Vagina (tissue), 2 donors: ENCODE measurements at regions not wholly inside any gene's neighbourhood (a gene's known extent, or its start where the extent isn't known, plus 50 kb on each side); places are given as distances from the start of the nearest gene placed in this dataset.
"Not testable (repeated sequence)": the region's sequence is repeated elsewhere in the genome, so short reads cannot be mapped to it uniquely, and the experiment has no call there.

Experiments
- DNase-seq, 2 donors: peaks; one replicate each; pipeline ENCODE4 v3.0.0-alpha.2; 2017; ENCODE audit errors: extremely low spot score in 2 of 2
- H3K27ac ChIP-seq: fragments of 200-600 bp; sonication (generic); one replicate; pipeline ENCODE4 v1.5.1; 2019
- H3K27me3 ChIP-seq: fragments of 200-600 bp; sonication (generic); one replicate; pipeline ENCODE4 v1.5.1; 2019
- H3K36me3 ChIP-seq, 2 donors: fragments of 200-600 bp; sonication (generic); one replicate each; pipeline ENCODE4 v1.5.1; 2017 to 2019
- H3K4me1 ChIP-seq: fragments of 200-600 bp; sonication (generic); one replicate; pipeline ENCODE4 v1.5.1; 2019
- H3K4me3 ChIP-seq, 2 donors: fragments of 200-600 bp; sonication (generic); 1 replicate in 1 of 2; 2 replicates in 1 of 2; pipeline ENCODE4 v1.5.1; 2016 to 2019
- H3K9me3 ChIP-seq: fragments of 200-600 bp; sonication (generic); one replicate; pipeline ENCODE4 v1.5.1; 2019
- POLR2A ChIP-seq, 2 donors: fragments of 450-650 bp; IDR thresholded peaks; one replicate each; pipeline ENCODE4 v1.6.1; 2017; ENCODE audit warnings: antibody characterized with exemption in 2 of 2, mild to moderate bottlenecking in 2 of 2, moderate library complexity in 2 of 2
- POLR2AphosphoS5 ChIP-seq, 2 donors: sonication (generic); formaldehyde crosslinking; IDR thresholded peaks; one replicate each; pipeline ENCODE4 v1.9.0; 2017; ENCODE audit warnings: antibody characterized with exemption in 2 of 2, mild to moderate bottlenecking in 2 of 2, low read depth in 1 of 2; ENCODE audit not compliant: insufficient read depth in 1 of 2
- intact Hi-C: fragments of 100-400 bp; cut with DNase I; formaldehyde crosslinking; loops from one replicate; pipeline ENCODE4 v1.15.1; 2023
- TF ChIP-seq, protein P1 (sequence below), 3 experiments: fragments of 450-650 bp in 2 of 3; fragments of 200-600 bp in 1 of 3; sonication (generic) in 1 of 3; IDR thresholded peaks; one replicate each; pipeline ENCODE4 v1.5.1; 2017 to 2019; ENCODE audit warnings: antibody characterized with exemption in 3 of 3, mild to moderate bottlenecking in 2 of 3, moderate library complexity in 2 of 3

DNA sequence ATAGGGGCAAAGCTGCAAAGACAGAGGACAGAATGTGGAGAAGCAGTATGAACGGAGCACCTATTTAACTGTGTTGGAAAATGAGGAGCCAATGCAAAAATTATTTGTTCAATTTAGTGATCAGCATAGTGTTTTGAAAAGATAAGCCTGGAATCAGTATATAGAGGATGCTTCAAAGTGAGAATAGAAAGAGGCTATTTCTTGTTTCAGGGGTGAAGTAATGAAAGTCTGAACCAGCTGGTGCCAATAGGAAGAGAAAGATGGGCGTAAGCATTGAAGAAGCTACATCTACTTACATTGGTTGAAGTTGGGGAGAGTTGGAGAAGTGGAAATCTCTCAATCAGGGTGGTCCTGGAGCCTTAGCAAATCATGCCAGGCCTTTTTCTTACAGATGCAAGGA, 77.3 kb upstream of the SLC38A4 start:
- Histone ChIP-seq H3K9me3 (no peaks in the 10 kb centered on the region), H3K4me3 (no peak overlapping the region), H3K4me1 (peaks cover 4% of the 10 kb centered on the region), H3K27me3 (no peaks in the 10 kb centered on the region), H3K36me3 (no peaks in the 10 kb centered on the region), H3K27ac (no peak overlapping the region)
- TF ChIP-seq, protein P1, sequence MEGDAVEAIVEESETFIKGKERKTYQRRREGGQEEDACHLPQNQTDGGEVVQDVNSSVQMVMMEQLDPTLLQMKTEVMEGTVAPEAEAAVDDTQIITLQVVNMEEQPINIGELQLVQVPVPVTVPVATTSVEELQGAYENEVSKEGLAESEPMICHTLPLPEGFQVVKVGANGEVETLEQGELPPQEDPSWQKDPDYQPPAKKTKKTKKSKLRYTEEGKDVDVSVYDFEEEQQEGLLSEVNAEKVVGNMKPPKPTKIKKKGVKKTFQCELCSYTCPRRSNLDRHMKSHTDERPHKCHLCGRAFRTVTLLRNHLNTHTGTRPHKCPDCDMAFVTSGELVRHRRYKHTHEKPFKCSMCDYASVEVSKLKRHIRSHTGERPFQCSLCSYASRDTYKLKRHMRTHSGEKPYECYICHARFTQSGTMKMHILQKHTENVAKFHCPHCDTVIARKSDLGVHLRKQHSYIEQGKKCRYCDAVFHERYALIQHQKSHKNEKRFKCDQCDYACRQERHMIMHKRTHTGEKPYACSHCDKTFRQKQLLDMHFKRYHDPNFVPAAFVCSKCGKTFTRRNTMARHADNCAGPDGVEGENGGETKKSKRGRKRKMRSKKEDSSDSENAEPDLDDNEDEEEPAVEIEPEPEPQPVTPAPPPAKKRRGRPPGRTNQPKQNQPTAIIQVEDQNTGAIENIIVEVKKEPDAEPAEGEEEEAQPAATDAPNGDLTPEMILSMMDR (IDR thresholded peaks at IDR 0.05), result no peak
- TF ChIP-seq POLR2AphosphoS5 (IDR thresholded peaks at IDR 0.05; ENCODE audit: insufficient read depth in 1 of 2, low read depth in 1 of 2) (no peak), POLR2A (IDR thresholded peaks at IDR 0.05) (no peak)
- no peak for DNase-seq
- intact Hi-C loops, result no loop called here

DNA sequence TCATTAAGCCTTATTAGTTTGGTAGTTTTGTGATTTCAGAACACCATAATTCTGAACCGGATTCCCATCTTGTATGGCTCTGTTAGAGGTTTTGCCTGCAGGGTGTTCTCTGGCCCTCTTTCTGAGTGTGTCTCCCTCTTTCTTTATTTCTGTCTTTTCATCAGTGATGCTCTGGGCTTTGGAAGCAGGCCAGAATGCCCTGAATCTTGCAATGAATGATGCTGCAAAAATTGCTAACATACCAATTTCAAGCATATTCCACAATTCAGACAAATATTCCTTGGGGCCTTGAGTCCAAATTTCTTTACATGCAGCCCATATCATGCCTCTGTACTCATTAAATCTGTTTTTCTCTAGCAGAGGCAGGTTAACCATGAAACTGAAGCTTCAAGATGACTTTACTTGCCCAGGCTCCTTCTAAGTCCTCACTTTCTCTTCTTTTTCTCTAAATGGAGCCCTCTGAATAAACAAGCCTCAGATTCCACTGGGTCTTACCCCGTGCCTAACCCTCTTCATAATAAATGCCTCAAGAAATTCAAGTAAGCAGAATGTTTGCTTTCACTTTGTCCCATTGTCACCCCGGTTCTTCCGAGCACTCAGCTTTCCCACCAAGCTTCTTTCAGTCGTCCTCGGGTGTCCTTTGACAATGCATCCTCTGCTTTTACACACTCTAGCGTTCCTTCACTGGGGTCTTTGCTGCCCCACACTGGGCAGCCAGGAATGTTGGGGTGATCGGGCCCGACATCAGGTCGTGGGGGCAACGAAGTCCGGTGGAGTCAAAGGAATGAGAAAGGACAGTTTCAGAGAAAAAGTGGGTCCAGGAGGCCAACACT, 78.8 kb upstream of the SLC38A4 start:
- Histone ChIP-seq H3K4me3 (no peak overlapping the region), H3K27me3 (no peaks in the 10 kb centered on the region), H3K27ac (no peak overlapping the region), H3K36me3 (no peaks in the 10 kb centered on the region), H3K4me1 (peaks cover 4% of the 10 kb centered on the region), H3K9me3 (no peaks in the 10 kb centered on the region)
- intact Hi-C loops, result no loop called here
- TF ChIP-seq POLR2AphosphoS5 (IDR thresholded peaks at IDR 0.05; ENCODE audit: insufficient read depth in 1 of 2, low read depth in 1 of 2) (no peak), POLR2A (IDR thresholded peaks at IDR 0.05) (no peak)
- TF ChIP-seq, protein P1 (IDR thresholded peaks at IDR 0.05), result no peak
- no peak for DNase-seq

DNA sequence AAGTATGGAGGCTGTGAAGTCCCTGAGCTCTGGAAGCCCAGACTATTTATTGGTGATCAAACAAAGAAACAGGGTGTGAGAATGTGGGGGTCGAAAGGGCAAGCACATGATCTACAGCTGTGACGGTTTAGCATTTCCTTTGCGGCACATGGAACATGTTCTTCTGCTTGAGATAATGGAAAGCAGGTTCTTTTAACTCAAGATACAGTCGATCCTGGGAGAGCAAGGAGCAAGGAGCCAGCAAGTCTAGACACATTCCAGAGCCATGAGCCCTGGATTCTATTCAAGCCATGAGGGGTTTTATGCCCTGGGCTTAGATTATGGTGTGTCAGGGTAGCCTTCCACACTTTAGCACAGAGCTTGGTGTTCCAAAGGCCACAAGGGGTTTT, 79.4 kb upstream of the SLC38A4 start:
- H3K4me3 ChIP-seq, DNase-seq, intact Hi-C loops, H3K27me3 ChIP-seq, H3K27ac ChIP-seq, H3K9me3 ChIP-seq, H3K36me3 ChIP-seq, H3K4me1 ChIP-seq: not testable (repeated sequence)

DNA sequence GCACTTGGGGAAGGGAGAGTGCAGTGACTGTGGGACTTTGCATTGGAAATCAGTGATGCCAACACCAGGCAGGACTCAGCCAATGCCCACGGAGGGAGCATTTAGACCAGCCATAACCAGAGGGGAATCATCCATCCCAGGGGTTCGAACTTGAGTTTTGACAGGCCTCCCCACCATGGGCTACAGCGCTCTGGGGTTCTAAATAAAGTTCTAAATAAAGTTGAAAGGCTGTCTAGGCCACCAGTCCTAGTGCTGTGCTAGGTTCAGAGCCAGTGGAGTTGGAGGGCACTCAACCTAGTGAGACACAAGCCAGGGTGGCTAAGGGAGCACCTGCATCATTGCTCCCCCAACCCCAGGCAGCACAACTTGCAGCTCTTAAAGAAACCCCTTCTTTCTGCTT, 82.0 kb upstream of the SLC38A4 start:
- no peak for DNase-seq
- Histone ChIP-seq H3K27me3 (no peaks in the 10 kb centered on the region), H3K36me3 (no peaks in the 10 kb centered on the region), H3K4me1 (peaks cover 4% of the 10 kb centered on the region), H3K9me3 (no peaks in the 10 kb centered on the region), H3K27ac (no peak overlapping the region), H3K4me3 (no peak overlapping the region)
- TF ChIP-seq, protein P1 (IDR thresholded peaks at IDR 0.05), result no peak
- no peak for TF ChIP-seq POLR2AphosphoS5 (IDR thresholded peaks at IDR 0.05; ENCODE audit: insufficient read depth in 1 of 2, low read depth in 1 of 2)
- TF ChIP-seq POLR2A (IDR thresholded peaks at IDR 0.05), result no peak
- intact Hi-C loops, result no loop called here

DNA sequence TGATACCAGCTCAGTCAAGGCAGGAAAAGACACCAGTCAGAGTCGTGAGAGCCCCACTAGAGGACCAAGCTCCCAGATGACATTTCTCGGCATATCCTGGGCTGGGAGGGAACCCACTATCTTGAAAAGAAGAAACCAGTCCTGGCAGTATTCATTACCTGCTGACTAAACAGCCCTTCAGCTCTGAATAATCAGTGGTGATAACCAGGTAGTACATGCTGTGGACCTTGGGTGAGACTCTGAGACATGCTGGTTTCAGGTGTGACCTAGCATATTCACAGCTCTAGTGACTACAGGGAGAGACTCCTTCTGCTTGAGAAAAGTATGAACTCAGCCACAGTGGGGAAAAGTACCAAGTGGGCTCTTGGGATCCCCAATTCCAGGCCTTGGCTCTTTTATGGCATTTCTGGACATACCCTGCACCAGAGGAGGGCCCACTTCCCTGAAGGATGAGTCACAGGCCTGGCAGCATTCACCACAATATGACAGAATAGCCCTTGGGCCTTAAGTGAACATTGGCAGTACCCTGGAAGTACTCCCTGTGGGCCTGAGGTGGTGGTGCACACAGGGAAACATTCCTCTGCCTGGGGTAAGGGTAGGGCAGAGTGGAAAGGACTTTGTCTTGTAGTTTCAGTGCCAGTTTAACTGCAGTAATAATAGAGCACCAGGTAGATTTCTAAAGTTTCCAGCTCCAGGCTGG, 82.6 kb upstream of the SLC38A4 start:
- Histone ChIP-seq H3K27me3 (no peaks in the 10 kb centered on the region), H3K4me3 (no peak overlapping the region), H3K27ac (no peak overlapping the region), H3K9me3 (no peaks in the 10 kb centered on the region), H3K4me1 (peaks cover 4% of the 10 kb centered on the region), H3K36me3 (no peaks in the 10 kb centered on the region)
- DNase-seq, result no peak
- TF ChIP-seq, protein P1 (IDR thresholded peaks at IDR 0.05), result no peak
- no peak for TF ChIP-seq POLR2AphosphoS5 (IDR thresholded peaks at IDR 0.05; ENCODE audit: insufficient read depth in 1 of 2, low read depth in 1 of 2)
- TF ChIP-seq POLR2A (IDR thresholded peaks at IDR 0.05), result no peak
- intact Hi-C loops, result no loop called here
